ENCODE measurements at regions not wholly inside any gene's neighbourhood (a gene's known extent, or its start where the extent isn't known, plus 50 kb on each side); places are given as distances from the start of the nearest gene placed in this dataset.

- DNase-seq = no peak
- intact Hi-C loops (cut with DNase I) = no loop called here
- H3K36me3 ChIP-seq (replicated peaks in 1 of 2) = no peaks in the 10 kb centered on the region
- TF ChIP-seq, protein P1, sequence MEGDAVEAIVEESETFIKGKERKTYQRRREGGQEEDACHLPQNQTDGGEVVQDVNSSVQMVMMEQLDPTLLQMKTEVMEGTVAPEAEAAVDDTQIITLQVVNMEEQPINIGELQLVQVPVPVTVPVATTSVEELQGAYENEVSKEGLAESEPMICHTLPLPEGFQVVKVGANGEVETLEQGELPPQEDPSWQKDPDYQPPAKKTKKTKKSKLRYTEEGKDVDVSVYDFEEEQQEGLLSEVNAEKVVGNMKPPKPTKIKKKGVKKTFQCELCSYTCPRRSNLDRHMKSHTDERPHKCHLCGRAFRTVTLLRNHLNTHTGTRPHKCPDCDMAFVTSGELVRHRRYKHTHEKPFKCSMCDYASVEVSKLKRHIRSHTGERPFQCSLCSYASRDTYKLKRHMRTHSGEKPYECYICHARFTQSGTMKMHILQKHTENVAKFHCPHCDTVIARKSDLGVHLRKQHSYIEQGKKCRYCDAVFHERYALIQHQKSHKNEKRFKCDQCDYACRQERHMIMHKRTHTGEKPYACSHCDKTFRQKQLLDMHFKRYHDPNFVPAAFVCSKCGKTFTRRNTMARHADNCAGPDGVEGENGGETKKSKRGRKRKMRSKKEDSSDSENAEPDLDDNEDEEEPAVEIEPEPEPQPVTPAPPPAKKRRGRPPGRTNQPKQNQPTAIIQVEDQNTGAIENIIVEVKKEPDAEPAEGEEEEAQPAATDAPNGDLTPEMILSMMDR (IDR thresholded peaks at IDR 0.05) = no peak
- TF ChIP-seq POLR2A (IDR thresholded peaks at IDR 0.05) = no peak
- H3K27ac ChIP-seq = no peak overlapping the region
- no peaks in the 10 kb centered on the region for H3K9me3 ChIP-seq (replicated peaks in 1 of 3)
- no peaks in the 10 kb centered on the region for H3K27me3 ChIP-seq
- WGBS, 4 donors = 74 to 76% (median 74%) methylated on average over 9 of the region's 9 CpGs
- H3K4me1 ChIP-seq (replicated peaks in 1 of 2) = no peaks in the 10 kb centered on the region
- no peak overlapping the region for H3K4me3 ChIP-seq
Observed at GRCh38 chr7:3188946-3189345, 112.1 kb upstream of the SDK1 start.

DNA sequence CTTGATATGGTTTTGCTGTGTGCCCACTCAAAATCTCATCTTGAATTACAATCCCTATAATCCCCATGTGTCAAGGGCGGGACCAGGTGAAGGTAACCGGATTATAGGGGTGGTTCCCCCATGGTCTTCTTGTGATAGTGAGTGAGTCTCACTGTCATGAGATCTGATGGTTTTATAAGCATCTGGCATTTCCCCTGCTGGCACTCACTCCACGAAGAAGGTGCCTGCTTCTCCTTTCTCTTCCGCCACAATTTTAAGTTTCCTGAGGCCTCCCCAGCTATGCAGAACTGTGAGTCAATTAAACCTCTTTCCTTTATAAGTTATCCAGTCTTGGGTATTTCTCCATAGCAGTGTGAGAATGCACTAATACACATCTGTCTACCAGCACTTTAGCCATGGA, 109.5 kb upstream of the SDK1 start:
- H3K36me3 ChIP-seq (replicated peaks in 1 of 2) = no peaks in the 10 kb centered on the region
- WGBS, 4 donors = 63 to 91% (median 75%) methylated on average over 4 of the region's 4 CpGs
- H3K9me3 ChIP-seq (replicated peaks in 1 of 3) = no peaks in the 10 kb centered on the region
- no peaks in the 10 kb centered on the region for H3K27me3 ChIP-seq
- intact Hi-C loops (cut with DNase I) = no loop called here
- no peak for DNase-seq
- H3K4me3 ChIP-seq = no peak overlapping the region
- H3K27ac ChIP-seq = no peak overlapping the region
- TF ChIP-seq, protein P1 (IDR thresholded peaks at IDR 0.05) = no peak
- TF ChIP-seq POLR2A (IDR thresholded peaks at IDR 0.05) = no peak
- H3K4me1 ChIP-seq (replicated peaks in 1 of 2) = no peaks in the 10 kb centered on the region

DNA sequence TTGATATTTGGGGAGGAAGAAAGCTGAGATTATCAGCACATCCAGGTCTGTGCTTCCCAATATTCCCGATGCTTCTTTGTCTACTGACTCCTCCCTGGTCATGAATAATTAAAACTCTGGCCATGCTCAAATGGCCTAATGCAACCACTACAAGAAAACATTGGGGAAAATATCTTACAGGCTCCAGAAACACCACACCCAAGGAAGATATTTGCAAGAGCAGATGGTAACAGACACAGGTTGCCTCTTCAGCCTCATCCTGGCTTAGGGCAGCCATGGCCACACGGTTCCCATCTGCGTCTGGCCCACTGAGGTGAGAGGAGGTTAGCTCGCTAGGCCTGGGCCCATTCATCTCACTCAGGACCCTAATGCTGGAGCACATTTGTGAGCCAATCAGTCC, 108.4 kb upstream of the SDK1 start:
- WGBS, 4 donors = 33 to 81% (median 76%) methylated on average over 1 to 4 of the region's 4 CpGs

DNA sequence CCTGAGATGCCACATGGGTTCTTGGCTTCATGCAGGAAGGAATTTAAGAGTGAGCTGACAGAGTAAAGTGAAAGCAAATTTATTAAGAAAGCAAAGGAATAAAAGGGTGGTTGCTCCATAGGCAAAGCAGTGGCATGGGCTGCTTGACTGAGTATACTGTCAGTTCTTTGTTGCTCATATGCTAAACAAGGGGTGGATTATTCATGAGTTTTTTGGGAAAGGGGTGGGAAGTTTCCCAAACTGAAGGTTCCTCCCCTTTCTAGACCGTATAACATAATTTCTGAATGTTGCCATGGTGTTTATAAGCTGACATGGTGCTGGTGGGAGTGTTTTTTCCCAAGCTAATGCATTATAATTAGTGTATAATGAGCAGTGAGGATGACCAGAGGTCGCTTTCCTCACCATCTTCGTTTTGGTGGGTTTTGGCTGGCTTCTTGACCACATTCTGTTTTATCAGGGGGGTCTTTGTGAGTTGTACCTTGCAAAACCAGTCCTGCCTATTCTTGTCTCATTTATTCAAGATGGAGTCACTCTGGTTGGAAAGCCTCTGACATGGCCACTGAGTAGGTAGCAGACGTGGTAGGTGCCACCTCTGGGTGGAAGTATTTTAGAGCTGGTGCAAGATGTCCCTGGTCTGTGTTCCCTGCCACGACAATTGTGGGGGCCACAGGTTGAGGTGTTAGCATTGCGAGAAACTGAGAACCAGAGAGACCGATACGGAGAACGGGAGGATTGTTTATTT, 107.5 kb upstream of the SDK1 start:
- intact Hi-C loops (cut with DNase I) = no loop called here
- WGBS, 4 donors = 72 to 85% (median 77%) methylated on average over 9 of the region's 9 CpGs
- H3K27ac ChIP-seq = no peak overlapping the region
- no peak overlapping the region for H3K4me3 ChIP-seq
- H3K36me3 ChIP-seq (replicated peaks in 1 of 2) = no peaks in the 10 kb centered on the region
- no peaks in the 10 kb centered on the region for H3K27me3 ChIP-seq
- no peak for TF ChIP-seq POLR2A (IDR thresholded peaks at IDR 0.05)
- TF ChIP-seq, protein P1 (IDR thresholded peaks at IDR 0.05) = no peak
- DNase-seq = no peak
- H3K4me1 ChIP-seq (replicated peaks in 1 of 2) = no peaks in the 10 kb centered on the region
- H3K9me3 ChIP-seq (replicated peaks in 1 of 3) = no peaks in the 10 kb centered on the region

More for the DNA sequence above, 108.4 kb upstream of the SDK1 start:
- no peaks in the 10 kb centered on the region for H3K36me3 ChIP-seq (replicated peaks in 1 of 2)
- no peak for TF ChIP-seq POLR2A (IDR thresholded peaks at IDR 0.05)
- TF ChIP-seq, protein P1 (IDR thresholded peaks at IDR 0.05) = no peak
- no peak for DNase-seq
- no peak overlapping the region for H3K27ac ChIP-seq
- no peak overlapping the region for H3K4me3 ChIP-seq
- no peaks in the 10 kb centered on the region for H3K4me1 ChIP-seq (replicated peaks in 1 of 2)
- no peaks in the 10 kb centered on the region for H3K9me3 ChIP-seq (replicated peaks in 1 of 3)
- intact Hi-C loops (cut with DNase I) = no loop called here
- no peaks in the 10 kb centered on the region for H3K27me3 ChIP-seq
